ENCODE measurements at regions not wholly inside any gene's neighbourhood (a gene's known extent, or its start where the extent isn't known, plus 50 kb on each side); places are given as distances from the start of the nearest gene placed in this dataset. TPM values are rescaled to one million over a fixed set of nuclear protein-coding genes. Genes with fewer than 3 reads are reported as not detected.

DNA sequence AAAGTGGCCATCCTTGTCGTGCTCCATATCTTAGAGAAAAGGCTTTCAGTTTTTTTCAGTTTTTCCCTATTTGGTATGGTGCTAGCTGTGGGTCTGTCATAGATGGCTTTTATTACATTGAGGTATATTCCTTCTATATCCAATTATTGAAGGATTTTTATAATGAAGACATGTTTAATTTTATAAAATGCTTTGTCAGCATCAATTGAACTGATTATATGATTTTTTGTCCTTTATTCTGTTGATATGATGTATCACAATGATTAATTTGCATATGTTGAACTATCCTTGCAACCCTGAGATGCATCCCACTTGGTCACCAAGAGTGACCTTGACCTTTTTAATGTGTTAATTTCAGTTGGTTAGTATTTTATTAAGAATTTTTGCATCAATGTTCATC is 55.1 kb upstream of the VGLL2 start:
- H3K9ac ChIP-seq (ENCODE audit: low read depth in 1 of 2, low read length in 2 of 2) = no peak overlapping the region
- H3K4me1 ChIP-seq (ENCODE audit: control insufficient read depth in 4 of 4, insufficient read depth in 4 of 4, low read length in 3 of 4) = no peaks in the 10 kb centered on the region
- no peaks in the 10 kb centered on the region for H3K36me3 ChIP-seq (ENCODE audit: control insufficient read depth in 4 of 4, insufficient read depth in 3 of 4, low read depth in 1 of 4, low read length in 3 of 4)
- no peak for TF ChIP-seq GABPA (IDR thresholded peaks at IDR 0.05 in 1 of 2, conservative IDR thresholded peaks at IDR 0.05 in 1 of 2)
- TF ChIP-seq, protein P1, sequence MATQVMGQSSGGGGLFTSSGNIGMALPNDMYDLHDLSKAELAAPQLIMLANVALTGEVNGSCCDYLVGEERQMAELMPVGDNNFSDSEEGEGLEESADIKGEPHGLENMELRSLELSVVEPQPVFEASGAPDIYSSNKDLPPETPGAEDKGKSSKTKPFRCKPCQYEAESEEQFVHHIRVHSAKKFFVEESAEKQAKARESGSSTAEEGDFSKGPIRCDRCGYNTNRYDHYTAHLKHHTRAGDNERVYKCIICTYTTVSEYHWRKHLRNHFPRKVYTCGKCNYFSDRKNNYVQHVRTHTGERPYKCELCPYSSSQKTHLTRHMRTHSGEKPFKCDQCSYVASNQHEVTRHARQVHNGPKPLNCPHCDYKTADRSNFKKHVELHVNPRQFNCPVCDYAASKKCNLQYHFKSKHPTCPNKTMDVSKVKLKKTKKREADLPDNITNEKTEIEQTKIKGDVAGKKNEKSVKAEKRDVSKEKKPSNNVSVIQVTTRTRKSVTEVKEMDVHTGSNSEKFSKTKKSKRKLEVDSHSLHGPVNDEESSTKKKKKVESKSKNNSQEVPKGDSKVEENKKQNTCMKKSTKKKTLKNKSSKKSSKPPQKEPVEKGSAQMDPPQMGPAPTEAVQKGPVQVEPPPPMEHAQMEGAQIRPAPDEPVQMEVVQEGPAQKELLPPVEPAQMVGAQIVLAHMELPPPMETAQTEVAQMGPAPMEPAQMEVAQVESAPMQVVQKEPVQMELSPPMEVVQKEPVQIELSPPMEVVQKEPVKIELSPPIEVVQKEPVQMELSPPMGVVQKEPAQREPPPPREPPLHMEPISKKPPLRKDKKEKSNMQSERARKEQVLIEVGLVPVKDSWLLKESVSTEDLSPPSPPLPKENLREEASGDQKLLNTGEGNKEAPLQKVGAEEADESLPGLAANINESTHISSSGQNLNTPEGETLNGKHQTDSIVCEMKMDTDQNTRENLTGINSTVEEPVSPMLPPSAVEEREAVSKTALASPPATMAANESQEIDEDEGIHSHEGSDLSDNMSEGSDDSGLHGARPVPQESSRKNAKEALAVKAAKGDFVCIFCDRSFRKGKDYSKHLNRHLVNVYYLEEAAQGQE (IDR thresholded peaks at IDR 0.05) = no peak
- TF ChIP-seq NR2F2 (IDR thresholded peaks at IDR 0.05) = no peak
- TF ChIP-seq TAF1 (conservative IDR thresholded peaks at IDR 0.05) = no peak
- no peak for TF ChIP-seq RXRA (IDR thresholded peaks at IDR 0.05)
- TF ChIP-seq, protein P2, sequence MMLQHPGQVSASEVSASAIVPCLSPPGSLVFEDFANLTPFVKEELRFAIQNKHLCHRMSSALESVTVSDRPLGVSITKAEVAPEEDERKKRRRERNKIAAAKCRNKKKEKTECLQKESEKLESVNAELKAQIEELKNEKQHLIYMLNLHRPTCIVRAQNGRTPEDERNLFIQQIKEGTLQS (IDR thresholded peaks at IDR 0.05) = no peak
- no peak for TF ChIP-seq JUND (IDR thresholded peaks at IDR 0.05)
- no peak for TF ChIP-seq HNF4G (IDR thresholded peaks at IDR 0.05)
- TF ChIP-seq HNF4A (conservative IDR thresholded peaks at IDR 0.05) = no peak
- no peak for TF ChIP-seq RAD21 (IDR thresholded peaks at IDR 0.05)
- TF ChIP-seq, protein P3, sequence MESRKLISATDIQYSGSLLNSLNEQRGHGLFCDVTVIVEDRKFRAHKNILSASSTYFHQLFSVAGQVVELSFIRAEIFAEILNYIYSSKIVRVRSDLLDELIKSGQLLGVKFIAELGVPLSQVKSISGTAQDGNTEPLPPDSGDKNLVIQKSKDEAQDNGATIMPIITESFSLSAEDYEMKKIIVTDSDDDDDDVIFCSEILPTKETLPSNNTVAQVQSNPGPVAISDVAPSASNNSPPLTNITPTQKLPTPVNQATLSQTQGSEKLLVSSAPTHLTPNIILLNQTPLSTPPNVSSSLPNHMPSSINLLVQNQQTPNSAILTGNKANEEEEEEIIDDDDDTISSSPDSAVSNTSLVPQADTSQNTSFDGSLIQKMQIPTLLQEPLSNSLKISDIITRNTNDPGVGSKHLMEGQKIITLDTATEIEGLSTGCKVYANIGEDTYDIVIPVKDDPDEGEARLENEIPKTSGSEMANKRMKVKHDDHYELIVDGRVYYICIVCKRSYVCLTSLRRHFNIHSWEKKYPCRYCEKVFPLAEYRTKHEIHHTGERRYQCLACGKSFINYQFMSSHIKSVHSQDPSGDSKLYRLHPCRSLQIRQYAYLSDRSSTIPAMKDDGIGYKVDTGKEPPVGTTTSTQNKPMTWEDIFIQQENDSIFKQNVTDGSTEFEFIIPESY (IDR thresholded peaks at IDR 0.05) = no peak
- no peak for TF ChIP-seq FOXA2 (IDR thresholded peaks at IDR 0.05)
- no peak for TF ChIP-seq FOXA1 (IDR thresholded peaks at IDR 0.05)
- TF ChIP-seq, protein P4, sequence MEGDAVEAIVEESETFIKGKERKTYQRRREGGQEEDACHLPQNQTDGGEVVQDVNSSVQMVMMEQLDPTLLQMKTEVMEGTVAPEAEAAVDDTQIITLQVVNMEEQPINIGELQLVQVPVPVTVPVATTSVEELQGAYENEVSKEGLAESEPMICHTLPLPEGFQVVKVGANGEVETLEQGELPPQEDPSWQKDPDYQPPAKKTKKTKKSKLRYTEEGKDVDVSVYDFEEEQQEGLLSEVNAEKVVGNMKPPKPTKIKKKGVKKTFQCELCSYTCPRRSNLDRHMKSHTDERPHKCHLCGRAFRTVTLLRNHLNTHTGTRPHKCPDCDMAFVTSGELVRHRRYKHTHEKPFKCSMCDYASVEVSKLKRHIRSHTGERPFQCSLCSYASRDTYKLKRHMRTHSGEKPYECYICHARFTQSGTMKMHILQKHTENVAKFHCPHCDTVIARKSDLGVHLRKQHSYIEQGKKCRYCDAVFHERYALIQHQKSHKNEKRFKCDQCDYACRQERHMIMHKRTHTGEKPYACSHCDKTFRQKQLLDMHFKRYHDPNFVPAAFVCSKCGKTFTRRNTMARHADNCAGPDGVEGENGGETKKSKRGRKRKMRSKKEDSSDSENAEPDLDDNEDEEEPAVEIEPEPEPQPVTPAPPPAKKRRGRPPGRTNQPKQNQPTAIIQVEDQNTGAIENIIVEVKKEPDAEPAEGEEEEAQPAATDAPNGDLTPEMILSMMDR (IDR thresholded peaks at IDR 0.05; ENCODE audit: low read depth, low read length, missing input control) = no peak
- TF ChIP-seq EGR1 (IDR thresholded peaks at IDR 0.05; ENCODE audit: low read depth in 2 of 2) = no peak
- no peak for DNase-seq (ENCODE audit: low spot score)
- H3K9me3 ChIP-seq (ENCODE audit: control insufficient read depth in 4 of 4, low read length in 3 of 4) = no peaks in the 10 kb centered on the region
- 70% methylated on average over 1 of the region's 1 CpG for WGBS
- peaks cover 0 to 8% (median 0%) of the 10 kb centered on the region in 4 donors for H3K27me3 ChIP-seq (ENCODE audit: control insufficient read depth in 4 of 4, insufficient read depth in 4 of 4, low read length in 3 of 4)
- no peak overlapping the region for H3K4me3 ChIP-seq (ENCODE audit: low read depth in 1 of 3, low read length in 3 of 3)
- no peak overlapping the region for H3K27ac ChIP-seq (ENCODE audit: low read depth in 1 of 2, low read length in 2 of 2)

DNA sequence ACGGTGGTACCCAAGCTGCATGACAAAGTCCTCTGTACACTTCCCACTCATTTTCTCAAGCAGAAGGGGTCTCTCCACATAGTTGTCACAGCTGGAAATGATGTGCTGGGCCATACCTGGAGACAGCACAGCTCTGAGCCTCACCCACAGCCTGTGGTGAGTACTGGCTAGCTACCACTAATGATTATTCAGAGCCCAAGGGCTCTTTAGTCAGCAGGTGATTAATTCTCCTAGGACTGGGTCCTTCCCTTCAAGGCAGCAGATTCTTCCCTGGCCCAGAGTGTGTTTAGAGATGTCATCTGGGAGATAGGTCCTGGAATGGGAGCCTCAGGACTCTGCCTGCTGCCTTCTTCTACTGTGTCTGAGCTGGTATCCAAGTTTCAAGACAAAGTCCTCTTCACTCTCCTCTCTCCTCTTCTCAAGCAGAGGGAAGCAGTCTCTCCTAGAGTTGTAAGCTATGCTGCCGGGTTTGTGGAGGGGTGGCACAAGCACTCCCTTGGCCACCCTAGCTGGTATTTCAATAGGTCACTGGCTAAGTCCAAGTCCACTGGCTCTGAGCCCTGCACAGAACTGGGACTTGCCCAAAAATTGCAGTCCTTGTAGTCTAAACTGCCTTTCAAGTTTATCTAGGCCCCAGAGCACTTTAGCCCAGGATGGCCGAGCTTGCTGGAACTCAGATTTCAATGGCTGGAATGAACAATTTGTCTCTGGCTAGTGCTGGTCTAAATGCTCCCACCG is 49.8 kb upstream of the VGLL2 start:
- 69% methylated on average over 4 of the region's 4 CpGs for WGBS
- H3K4me3 ChIP-seq (ENCODE audit: low read depth in 1 of 3, low read length in 3 of 3) = no peak overlapping the region
- H3K4me1 ChIP-seq (ENCODE audit: control insufficient read depth in 4 of 4, insufficient read depth in 4 of 4, low read length in 3 of 4) = no peaks in the 10 kb centered on the region
- no peak for TF ChIP-seq RAD21 (IDR thresholded peaks at IDR 0.05)
- no peak for TF ChIP-seq FOXA1 (IDR thresholded peaks at IDR 0.05)
- TF ChIP-seq EGR1 (IDR thresholded peaks at IDR 0.05; ENCODE audit: low read depth in 2 of 2) = no peak
- TF ChIP-seq NR2F2 (IDR thresholded peaks at IDR 0.05) = no peak
- TF ChIP-seq RXRA (IDR thresholded peaks at IDR 0.05) = no peak
- H3K9ac ChIP-seq (ENCODE audit: low read depth in 1 of 2, low read length in 2 of 2) = no peak overlapping the region
- H3K27ac ChIP-seq (ENCODE audit: low read depth in 1 of 2, low read length in 2 of 2) = no peak overlapping the region
- H3K36me3 ChIP-seq (ENCODE audit: control insufficient read depth in 4 of 4, insufficient read depth in 3 of 4, low read depth in 1 of 4, low read length in 3 of 4) = no peaks in the 10 kb centered on the region
- H3K27me3 ChIP-seq (ENCODE audit: control insufficient read depth in 4 of 4, insufficient read depth in 4 of 4, low read length in 3 of 4) = peaks cover 0 to 3% (median 0%) of the 10 kb centered on the region in 4 donors
- H3K9me3 ChIP-seq (ENCODE audit: control insufficient read depth in 4 of 4, low read length in 3 of 4) = no peaks in the 10 kb centered on the region
- DNase-seq (ENCODE audit: low spot score) = no peak

Small RNAs in the stretch of these regions (small RNA-seq; reads per million reads assigned to genes)
- 2.5 reads per million, percentile 89 among the genes with 10 or more reads in this experiment for gene RNA5SP214
- not detected for gene RPS29P13
